Left colon (tissue), 2 donors: ENCODE measurements at regions not wholly inside any gene's neighbourhood (a gene's known extent, or its start where the extent isn't known, plus 50 kb on each side); places are given as distances from the start of the nearest gene placed in this dataset.

Experiments
- ATAC-seq: fragments of 200-7000 bp; cut with Tn5 transposase; one replicate; pipeline ENCODE4 v1.9.1; 2020; ENCODE audit warnings: mild to moderate bottlenecking, moderate library complexity
- DNase-seq, 2 donors: peaks; one replicate each; pipeline ENCODE4 v3.0.0-alpha.2; 2020
- intact Hi-C, 2 donors: fragments of 100-400 bp; cut with DNase I in 1 of 2; cut with micrococcal nuclease in 1 of 2; formaldehyde crosslinking; loops; one replicate each; pipeline versions ENCODE4 v1.11.2 to v1.14.0; 2022; cut with DNase I, micrococcal nuclease
- donor health status: DM: no; HTN: no; CAD: no.
- donor health status: DM: yes; HTN: yes; CAD: no.

DNA sequence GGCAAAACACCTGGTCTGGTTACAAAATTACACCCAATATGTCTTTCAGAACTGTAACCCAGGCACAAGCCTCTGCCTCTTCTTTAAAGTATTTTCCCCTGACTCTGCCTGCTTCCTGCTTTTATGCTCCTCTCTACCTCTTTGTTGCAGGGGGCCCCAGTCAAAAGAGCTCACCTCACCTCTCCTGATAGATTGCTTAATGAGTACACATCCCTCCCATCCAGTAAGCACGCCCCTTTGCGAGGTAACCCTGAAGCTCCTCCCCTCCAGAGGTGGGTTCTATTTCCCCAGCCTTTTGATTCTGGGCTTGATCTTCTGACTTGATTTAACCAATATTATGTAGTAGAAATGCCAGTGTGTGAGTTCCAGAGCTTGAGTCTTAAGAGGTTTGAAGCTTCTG lies 56.6 kb upstream of the EYA2 start:
- intact Hi-C loops, result no loop called here
- ATAC-seq (no peak), DNase-seq (no peak)

DNA sequence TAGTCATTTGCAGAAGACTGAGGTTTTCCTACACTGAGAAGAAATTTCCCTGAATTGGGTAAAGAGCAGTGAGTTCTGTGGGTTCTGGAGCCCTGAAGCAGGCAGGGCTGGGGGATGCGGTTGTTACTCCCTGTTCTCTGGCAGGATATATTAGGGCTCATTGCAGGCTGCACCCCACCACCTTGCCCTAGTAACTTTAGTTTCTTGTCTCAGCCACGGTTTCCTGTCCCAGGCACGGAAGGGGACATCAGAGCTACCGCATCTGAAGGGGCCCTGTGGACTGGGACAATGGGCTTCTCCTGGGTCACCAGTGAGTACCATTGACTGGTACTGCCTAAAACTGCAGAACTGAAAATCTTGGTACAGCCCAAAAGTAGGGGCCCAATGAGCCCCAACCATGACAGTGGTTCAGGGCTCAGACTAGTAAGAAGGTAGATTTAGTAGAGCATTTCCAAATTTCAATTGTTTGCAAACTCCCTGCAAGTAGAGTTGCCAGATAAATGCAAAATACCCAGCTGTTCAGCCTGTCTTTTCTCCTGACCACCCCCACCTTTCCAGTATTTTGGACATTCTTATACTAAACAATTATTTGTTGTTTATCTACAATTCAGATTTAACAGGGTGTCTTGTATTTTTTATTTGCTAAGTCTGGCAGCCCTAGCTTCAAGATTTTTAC lies 54.5 kb upstream of the EYA2 start:
- DNase-seq (no peak), ATAC-seq (no peak)
- intact Hi-C loops, result no loop called here
